WTC11 (cell line): ENCODE measurements at regions not wholly inside any gene's neighbourhood (a gene's known extent, or its start where the extent isn't known, plus 50 kb on each side); places are given as distances from the start of the nearest gene placed in this dataset.
A peak's percentile ranks its signal among the peaks of the same experiment; 100 is the strongest.

Experiments used
- ATAC-seq: fragments of 200-7000 bp; cut with Tn5 transposase; 2 replicates; pipeline ENCODE4 v1.10.0; 2021; ENCODE audit warnings: mild to moderate bottlenecking, moderate library complexity
- CTCF ChIA-PET: fragments of 300-600 bp; sonication (Branson Sonifier 250); formaldehyde crosslinking; loops from one replicate; lab custom pipeline; 2021; ENCODE audit warnings: antibody characterized with exemption; lab: Charles Lee
- POLR2A ChIA-PET: fragments of 350-600 bp; sonication (Branson Sonifier 250); formaldehyde crosslinking; loops from one replicate; lab custom pipeline; 2021; ENCODE audit warnings: antibody characterized with exemption; lab: Charles Lee
- DNase-seq: peaks from one replicate; pipeline ENCODE4 v3.0.0; 2021; ENCODE audit warnings: low spot score
- H3K27ac Mint-ChIP-seq: 2 replicates; pipeline ENCODE4 v1.8.0; 2021; ENCODE audit warnings: mixed read lengths
- H3K27me3 Mint-ChIP-seq: 2 replicates; pipeline ENCODE4 v1.8.0; 2021; ENCODE audit warnings: low read depth, mild to moderate bottlenecking, moderate library complexity, mixed read lengths
- H3K36me3 Mint-ChIP-seq: 2 replicates; pipeline ENCODE4 v1.8.0; 2021; ENCODE audit warnings: mixed read lengths
- H3K4me1 Mint-ChIP-seq: 2 replicates; pipeline ENCODE4 v1.8.0; 2022; ENCODE audit warnings: mixed read lengths
- H3K4me3 Mint-ChIP-seq: 2 replicates; pipeline ENCODE4 v1.8.0; 2021; ENCODE audit warnings: mild to moderate bottlenecking, moderate library complexity, mixed read lengths
- H3K9me3 Mint-ChIP-seq: 2 replicates; pipeline ENCODE4 v1.8.0; 2021; ENCODE audit warnings: mixed read lengths
- CBFB ChIP-seq: sonication (generic); formaldehyde crosslinking; IDR thresholded peaks from 2 replicates; pipeline ENCODE4 v1.8.1; 2022; ENCODE audit warnings: mild to moderate bottlenecking, low read depth, missing genetic modification reagents
- CREB1 ChIP-seq: sonication (generic); formaldehyde crosslinking; IDR thresholded peaks from 2 replicates; pipeline ENCODE4 v1.8.0; 2023; ENCODE audit warnings: mild to moderate bottlenecking, missing genetic modification reagents
- ELF4 ChIP-seq: sonication (generic); formaldehyde crosslinking; IDR thresholded peaks from 2 replicates; pipeline ENCODE4 v1.8.1; 2022; ENCODE audit warnings: low read depth, mild to moderate bottlenecking, moderate library complexity, missing genetic modification reagents
- GRHL2 ChIP-seq: fragments of 250-450 bp; sonication (Bioruptor Pico); IDR thresholded peaks from 2 replicates; pipeline ENCODE4 v1.8.0; 2022; ENCODE audit warnings: mild to moderate bottlenecking, moderate library complexity; ENCODE audit not compliant: insufficient replicate concordance, severe bottlenecking
- GTF2I ChIP-seq: fragments of 250-450 bp; sonication (Bioruptor Pico); conservative IDR thresholded peaks from 2 replicates; pipeline ENCODE4 v1.4.0; 2021; ENCODE audit warnings: mild to moderate bottlenecking
- MXD4 ChIP-seq: fragments of 250-450 bp; sonication (Bioruptor Pico); IDR thresholded peaks from 2 replicates; pipeline ENCODE4 v1.8.0; 2021; ENCODE audit warnings: mild to moderate bottlenecking, moderate library complexity, borderline replicate concordance
- NFYB ChIP-seq: sonication (generic); formaldehyde crosslinking; conservative IDR thresholded peaks from 2 replicates; pipeline ENCODE4 v1.8.0; 2022; ENCODE audit warnings: low read depth, missing genetic modification reagents
- OVOL2 ChIP-seq: fragments of 250-450 bp; sonication (Bioruptor Pico); IDR thresholded peaks from 2 replicates; pipeline ENCODE4 v1.9.0; 2021; ENCODE audit warnings: mild to moderate bottlenecking, borderline replicate concordance
- SMAD3 ChIP-seq: sonication (generic); formaldehyde crosslinking; IDR thresholded peaks from 2 replicates; pipeline ENCODE4 v1.8.0; 2022; ENCODE audit warnings: missing genetic modification reagents, mild to moderate bottlenecking, borderline replicate concordance
- SP1 ChIP-seq: sonication (generic); formaldehyde crosslinking; conservative IDR thresholded peaks from 2 replicates; pipeline ENCODE4 v1.8.1; 2022; ENCODE audit warnings: missing genetic modification reagents
- TEAD1 ChIP-seq: sonication (generic); formaldehyde crosslinking; IDR thresholded peaks from 2 replicates; pipeline ENCODE4 v1.8.0; 2022; ENCODE audit warnings: mild to moderate bottlenecking, missing genetic modification reagents
- ZNF121 ChIP-seq: sonication (generic); formaldehyde crosslinking; IDR thresholded peaks from 2 replicates; pipeline ENCODE4 v1.8.0; 2023; ENCODE audit warnings: missing genetic modification reagents
- ZNF219 ChIP-seq: sonication (generic); formaldehyde crosslinking; IDR thresholded peaks from 2 replicates; pipeline ENCODE4 v1.8.0; 2023; ENCODE audit warnings: missing genetic modification reagents, mild to moderate bottlenecking, borderline replicate concordance
- ZNF416 ChIP-seq: fragments of 250-450 bp; sonication (Bioruptor Pico); IDR thresholded peaks from 2 replicates; pipeline ENCODE4 v1.9.0; 2021; ENCODE audit warnings: mild to moderate bottlenecking, inconsistent platforms
- TF ChIP-seq, protein P1 (sequence below): sonication (generic); formaldehyde crosslinking; IDR thresholded peaks from 2 replicates; pipeline ENCODE4 v1.8.1; 2022; ENCODE audit warnings: mild to moderate bottlenecking, moderate library complexity, missing genetic modification reagents
- TF ChIP-seq, protein P2 (sequence below): fragments of 200-600 bp; IDR thresholded peaks from 2 replicates; pipeline ENCODE4 v1.8.0; 2022; ENCODE audit warnings: antibody characterized with exemption
- TF ChIP-seq, protein P3 (sequence below): sonication (generic); formaldehyde crosslinking; IDR thresholded peaks from 2 replicates; pipeline ENCODE4 v1.8.1; 2023; ENCODE audit warnings: mild to moderate bottlenecking, moderate library complexity, missing genetic modification reagents
- TF ChIP-seq, protein P4 (sequence below): sonication (generic); formaldehyde crosslinking; IDR thresholded peaks from 2 replicates; pipeline ENCODE4 v1.8.1; 2023; ENCODE audit warnings: mild to moderate bottlenecking, missing genetic modification reagents
- TF ChIP-seq, protein P5 (sequence below): sonication (generic); formaldehyde crosslinking; IDR thresholded peaks from 2 replicates; pipeline ENCODE4 v1.8.0; 2022; ENCODE audit warnings: mild to moderate bottlenecking, missing genetic modification reagents
- TF ChIP-seq, protein P6 (sequence below): fragments of 250-450 bp; sonication (Bioruptor Pico); conservative IDR thresholded peaks from 2 replicates; pipeline ENCODE4 v1.9.0; 2021; ENCODE audit warnings: mild to moderate bottlenecking
- TF ChIP-seq, protein P7 (sequence below): fragments of 250-450 bp; sonication (Bioruptor Pico); IDR thresholded peaks from 2 replicates; pipeline ENCODE4 v2.1.2; 2022; ENCODE audit warnings: mild to moderate bottlenecking, moderate library complexity
- TF ChIP-seq, protein P8 (sequence below): sonication (generic); formaldehyde crosslinking; IDR thresholded peaks from 2 replicates; pipeline ENCODE4 v1.8.1; 2023; ENCODE audit warnings: mild to moderate bottlenecking, missing genetic modification reagents, moderate library complexity

DNA sequence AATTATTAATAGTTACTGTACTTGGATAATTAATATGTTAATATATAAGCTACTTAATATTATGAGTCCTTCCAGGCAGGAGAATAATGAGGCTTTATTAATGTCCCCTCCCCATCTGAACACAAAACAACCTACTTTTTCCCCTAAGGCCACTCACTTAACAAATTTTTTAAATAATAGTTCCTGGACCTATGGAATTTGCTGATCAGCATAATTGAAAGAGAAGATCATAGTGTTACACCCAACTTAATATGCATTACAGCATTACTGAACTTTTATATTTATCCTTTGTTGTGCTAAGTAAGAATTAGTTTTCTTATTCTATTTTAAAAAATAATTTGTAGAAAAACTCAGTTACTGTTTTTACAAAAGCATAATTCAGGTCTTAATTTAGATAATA, 1537.7 kb upstream of the GOT2 start (continued):
- TF ChIP-seq CBFB (CRISPR knock-in tag): no peak
- TF ChIP-seq, protein P1, sequence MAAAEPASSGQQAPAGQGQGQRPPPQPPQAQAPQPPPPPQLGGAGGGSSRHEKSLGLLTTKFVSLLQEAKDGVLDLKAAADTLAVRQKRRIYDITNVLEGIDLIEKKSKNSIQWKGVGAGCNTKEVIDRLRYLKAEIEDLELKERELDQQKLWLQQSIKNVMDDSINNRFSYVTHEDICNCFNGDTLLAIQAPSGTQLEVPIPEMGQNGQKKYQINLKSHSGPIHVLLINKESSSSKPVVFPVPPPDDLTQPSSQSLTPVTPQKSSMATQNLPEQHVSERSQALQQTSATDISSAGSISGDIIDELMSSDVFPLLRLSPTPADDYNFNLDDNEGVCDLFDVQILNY: no peak
- no peak for TF ChIP-seq OVOL2
- no peak for TF ChIP-seq GTF2I
- no peak for TF ChIP-seq ZNF219 (CRISPR knock-in tag)

DNA sequence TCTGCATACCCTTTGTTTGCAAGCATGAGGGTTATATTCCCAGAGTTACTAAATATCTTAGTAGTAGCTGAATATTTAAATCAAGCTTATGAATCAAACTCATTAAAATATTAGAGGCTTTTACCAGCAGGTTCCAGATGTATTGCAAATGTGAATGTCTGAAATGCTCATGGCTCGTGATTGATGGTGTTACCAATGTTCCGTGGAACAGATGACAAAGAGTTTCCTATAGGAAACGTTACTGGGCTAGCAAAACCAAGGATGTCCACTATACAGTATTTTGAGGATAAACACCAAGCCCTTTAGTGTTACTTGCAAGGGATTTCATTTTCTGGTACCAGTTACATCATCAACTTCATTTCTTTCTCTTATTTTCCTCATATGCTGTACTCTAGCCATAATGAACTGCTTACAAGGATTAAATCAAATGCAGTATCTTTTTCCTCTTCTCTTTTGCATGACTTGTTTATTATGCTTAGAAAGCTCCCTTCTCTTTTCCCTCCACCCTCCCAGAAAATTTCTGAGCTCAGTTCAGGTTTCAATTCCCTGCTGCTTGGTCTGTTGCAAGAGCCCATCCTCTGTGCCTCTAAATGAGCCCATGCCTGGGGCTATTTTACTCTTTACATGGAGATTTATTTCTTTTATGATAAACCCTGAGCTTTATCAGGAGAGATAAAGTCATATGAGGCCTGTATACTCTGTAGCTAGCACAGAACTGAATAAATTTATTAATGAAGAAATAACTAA, 1537.1 kb upstream of the GOT2 start:
- Mint-ChIP-seq H3K36me3 (no peaks in the 10 kb centered on the region), H3K27ac (no peak overlapping the region), H3K4me1 (peaks cover 23% of the 10 kb centered on the region), H3K4me3 (no peak overlapping the region), H3K27me3 (no peaks in the 10 kb centered on the region), H3K9me3 (peaks cover 6% of the 10 kb centered on the region)
- peak; percentile 44; the same call in 1 of the 2 replicates for ATAC-seq
- no peak for DNase-seq
- TF ChIP-seq, protein P2, sequence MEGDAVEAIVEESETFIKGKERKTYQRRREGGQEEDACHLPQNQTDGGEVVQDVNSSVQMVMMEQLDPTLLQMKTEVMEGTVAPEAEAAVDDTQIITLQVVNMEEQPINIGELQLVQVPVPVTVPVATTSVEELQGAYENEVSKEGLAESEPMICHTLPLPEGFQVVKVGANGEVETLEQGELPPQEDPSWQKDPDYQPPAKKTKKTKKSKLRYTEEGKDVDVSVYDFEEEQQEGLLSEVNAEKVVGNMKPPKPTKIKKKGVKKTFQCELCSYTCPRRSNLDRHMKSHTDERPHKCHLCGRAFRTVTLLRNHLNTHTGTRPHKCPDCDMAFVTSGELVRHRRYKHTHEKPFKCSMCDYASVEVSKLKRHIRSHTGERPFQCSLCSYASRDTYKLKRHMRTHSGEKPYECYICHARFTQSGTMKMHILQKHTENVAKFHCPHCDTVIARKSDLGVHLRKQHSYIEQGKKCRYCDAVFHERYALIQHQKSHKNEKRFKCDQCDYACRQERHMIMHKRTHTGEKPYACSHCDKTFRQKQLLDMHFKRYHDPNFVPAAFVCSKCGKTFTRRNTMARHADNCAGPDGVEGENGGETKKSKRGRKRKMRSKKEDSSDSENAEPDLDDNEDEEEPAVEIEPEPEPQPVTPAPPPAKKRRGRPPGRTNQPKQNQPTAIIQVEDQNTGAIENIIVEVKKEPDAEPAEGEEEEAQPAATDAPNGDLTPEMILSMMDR: no peak
- no peak for TF ChIP-seq MXD4 (CRISPR knock-in tag)
- no peak for TF ChIP-seq GRHL2
- TF ChIP-seq, protein P3, sequence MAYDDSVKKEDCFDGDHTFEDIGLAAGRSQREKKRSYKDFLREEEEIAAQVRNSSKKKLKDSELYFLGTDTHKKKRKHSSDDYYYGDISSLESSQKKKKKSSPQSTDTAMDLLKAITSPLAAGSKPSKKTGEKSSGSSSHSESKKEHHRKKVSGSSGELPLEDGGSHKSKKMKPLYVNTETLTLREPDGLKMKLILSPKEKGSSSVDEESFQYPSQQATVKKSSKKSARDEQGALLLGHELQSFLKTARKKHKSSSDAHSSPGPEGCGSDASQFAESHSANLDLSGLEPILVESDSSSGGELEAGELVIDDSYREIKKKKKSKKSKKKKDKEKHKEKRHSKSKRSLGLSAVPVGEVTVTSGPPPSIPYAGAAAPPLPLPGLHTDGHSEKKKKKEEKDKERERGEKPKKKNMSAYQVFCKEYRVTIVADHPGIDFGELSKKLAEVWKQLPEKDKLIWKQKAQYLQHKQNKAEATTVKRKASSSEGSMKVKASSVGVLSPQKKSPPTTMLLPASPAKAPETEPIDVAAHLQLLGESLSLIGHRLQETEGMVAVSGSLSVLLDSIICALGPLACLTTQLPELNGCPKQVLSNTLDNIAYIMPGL (CRISPR knock-in tag): no peak
- ChIA-PET POLR2A (no interaction called here), CTCF (no interaction called here)

DNA sequence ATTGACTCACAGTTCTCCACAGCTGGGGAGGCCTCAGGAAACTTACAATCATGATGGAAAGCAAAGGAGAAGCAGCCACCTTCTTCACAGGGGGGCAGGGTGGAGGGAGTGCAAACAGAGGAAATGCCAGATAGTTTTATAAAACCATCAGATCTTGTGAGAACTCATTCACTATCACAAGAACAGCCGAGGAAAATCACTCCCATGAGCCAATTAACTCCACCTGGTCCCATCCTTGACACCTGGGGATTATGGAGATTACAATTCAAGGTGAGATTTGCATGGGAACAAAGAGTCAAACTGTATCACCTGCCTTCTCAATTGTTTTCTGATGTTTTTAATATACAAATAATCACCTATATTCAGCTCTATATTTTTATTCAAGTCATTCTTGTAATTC, 1527.3 kb upstream of the GOT2 start:
- Mint-ChIP-seq H3K36me3 (peaks cover 3% of the 10 kb centered on the region; the same call in 1 of the 2 replicates), H3K4me3 (no peak overlapping the region), H3K27ac (peak overlapping the region; percentile 74; the same call in 1 of the 2 replicates), H3K27me3 (no peaks in the 10 kb centered on the region), H3K4me1 (peaks cover 11% of the 10 kb centered on the region), H3K9me3 (peaks cover 10% of the 10 kb centered on the region)
- ChIA-PET CTCF (no interaction called here), POLR2A (no interaction called here)
- DNase-seq (no peak), ATAC-seq (peak; percentile 44)
- TF ChIP-seq, protein P4, sequence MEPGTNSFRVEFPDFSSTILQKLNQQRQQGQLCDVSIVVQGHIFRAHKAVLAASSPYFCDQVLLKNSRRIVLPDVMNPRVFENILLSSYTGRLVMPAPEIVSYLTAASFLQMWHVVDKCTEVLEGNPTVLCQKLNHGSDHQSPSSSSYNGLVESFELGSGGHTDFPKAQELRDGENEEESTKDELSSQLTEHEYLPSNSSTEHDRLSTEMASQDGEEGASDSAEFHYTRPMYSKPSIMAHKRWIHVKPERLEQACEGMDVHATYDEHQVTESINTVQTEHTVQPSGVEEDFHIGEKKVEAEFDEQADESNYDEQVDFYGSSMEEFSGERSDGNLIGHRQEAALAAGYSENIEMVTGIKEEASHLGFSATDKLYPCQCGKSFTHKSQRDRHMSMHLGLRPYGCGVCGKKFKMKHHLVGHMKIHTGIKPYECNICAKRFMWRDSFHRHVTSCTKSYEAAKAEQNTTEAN (CRISPR knock-in tag): no peak
- TF ChIP-seq TEAD1 (CRISPR knock-in tag): no peak
- no peak for TF ChIP-seq CREB1
- no peak for TF ChIP-seq ZNF121 (CRISPR knock-in tag)
- TF ChIP-seq, protein P5, sequence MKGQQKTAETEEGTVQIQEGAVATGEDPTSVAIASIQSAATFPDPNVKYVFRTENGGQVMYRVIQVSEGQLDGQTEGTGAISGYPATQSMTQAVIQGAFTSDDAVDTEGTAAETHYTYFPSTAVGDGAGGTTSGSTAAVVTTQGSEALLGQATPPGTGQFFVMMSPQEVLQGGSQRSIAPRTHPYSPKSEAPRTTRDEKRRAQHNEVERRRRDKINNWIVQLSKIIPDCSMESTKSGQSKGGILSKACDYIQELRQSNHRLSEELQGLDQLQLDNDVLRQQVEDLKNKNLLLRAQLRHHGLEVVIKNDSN (CRISPR knock-in tag): no peak
- no peak for TF ChIP-seq SP1
- no peak for TF ChIP-seq NFYB (CRISPR knock-in tag)
- TF ChIP-seq, protein P6, sequence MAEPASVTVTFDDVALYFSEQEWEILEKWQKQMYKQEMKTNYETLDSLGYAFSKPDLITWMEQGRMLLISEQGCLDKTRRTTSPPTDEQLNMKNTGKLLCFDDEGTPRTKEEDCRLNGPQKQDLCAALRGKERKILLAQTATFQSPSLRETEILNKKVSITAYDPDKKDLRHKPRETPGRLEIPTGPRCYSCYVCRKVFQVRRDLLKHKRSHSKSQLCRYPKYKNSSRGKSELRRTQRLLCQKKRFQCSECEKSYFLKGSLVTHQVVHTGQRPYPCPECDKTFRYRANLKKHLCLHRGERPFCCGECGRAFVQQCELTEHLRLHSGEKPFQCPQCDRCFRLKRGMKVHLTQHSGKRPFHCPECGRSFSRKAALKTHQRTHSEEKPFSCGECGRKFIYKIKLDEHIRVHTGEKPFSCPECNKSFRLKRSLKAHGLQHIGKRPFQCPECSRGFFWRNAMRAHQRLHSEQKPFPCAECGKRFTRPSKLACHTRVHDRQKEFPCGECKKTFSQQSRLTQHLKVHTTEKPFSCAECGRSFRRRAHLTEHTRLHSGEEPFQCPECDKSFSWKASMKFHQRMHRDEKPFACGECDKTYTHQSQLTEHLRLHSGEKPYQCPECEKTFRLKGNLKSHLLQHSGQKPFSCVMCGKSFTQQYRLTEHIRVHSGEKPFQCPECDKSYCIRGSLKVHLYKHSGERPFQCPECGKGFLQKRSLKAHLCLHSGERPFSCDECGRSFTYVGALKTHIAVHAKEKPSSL (CRISPR knock-in tag): no peak
- TF ChIP-seq ZNF416 (CRISPR knock-in tag): no peak
- TF ChIP-seq, protein P7, sequence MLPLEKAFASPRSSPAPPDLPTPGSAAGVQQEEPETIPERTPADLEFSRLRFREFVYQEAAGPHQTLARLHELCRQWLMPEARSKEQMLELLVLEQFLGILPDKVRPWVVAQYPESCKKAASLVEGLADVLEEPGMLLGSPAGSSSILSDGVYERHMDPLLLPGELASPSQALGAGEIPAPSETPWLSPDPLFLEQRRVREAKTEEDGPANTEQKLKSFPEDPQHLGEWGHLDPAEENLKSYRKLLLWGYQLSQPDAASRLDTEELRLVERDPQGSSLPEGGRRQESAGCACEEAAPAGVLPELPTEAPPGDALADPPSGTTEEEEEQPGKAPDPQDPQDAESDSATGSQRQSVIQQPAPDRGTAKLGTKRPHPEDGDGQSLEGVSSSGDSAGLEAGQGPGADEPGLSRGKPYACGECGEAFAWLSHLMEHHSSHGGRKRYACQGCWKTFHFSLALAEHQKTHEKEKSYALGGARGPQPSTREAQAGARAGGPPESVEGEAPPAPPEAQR (CRISPR knock-in tag): no peak
- TF ChIP-seq SMAD3 (CRISPR knock-in tag): no peak
- no peak for TF ChIP-seq ELF4 (CRISPR knock-in tag)
- no peak for TF ChIP-seq CBFB (CRISPR knock-in tag)
- TF ChIP-seq, protein P8, sequence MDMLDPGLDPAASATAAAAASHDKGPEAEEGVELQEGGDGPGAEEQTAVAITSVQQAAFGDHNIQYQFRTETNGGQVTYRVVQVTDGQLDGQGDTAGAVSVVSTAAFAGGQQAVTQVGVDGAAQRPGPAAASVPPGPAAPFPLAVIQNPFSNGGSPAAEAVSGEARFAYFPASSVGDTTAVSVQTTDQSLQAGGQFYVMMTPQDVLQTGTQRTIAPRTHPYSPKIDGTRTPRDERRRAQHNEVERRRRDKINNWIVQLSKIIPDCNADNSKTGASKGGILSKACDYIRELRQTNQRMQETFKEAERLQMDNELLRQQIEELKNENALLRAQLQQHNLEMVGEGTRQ (CRISPR knock-in tag): no peak
